ENCODE measurements at regions not wholly inside any gene's neighbourhood (a gene's known extent, or its start where the extent isn't known, plus 50 kb on each side); places are given as distances from the start of the nearest gene placed in this dataset.

GRCh38 chr12:124115496-124115895 lies 142.5 kb downstream of the ZNF664 start:
- no peak overlapping the region for H2AFZ ChIP-seq (ENCODE audit: low read length)
- no peaks in the 10 kb centered on the region for H3K79me2 ChIP-seq (ENCODE audit: insufficient read depth, low read length)
- BruUV-seq (replicated peaks), result no TSS peak
- H3K9me3 ChIP-seq (ENCODE audit: low read length), result no peaks in the 10 kb centered on the region
- WGBS (ENCODE audit: low lambda C conversion rate), result 75% methylated on average over 11 of the region's 11 CpGs
- H3K9ac ChIP-seq (ENCODE audit: insufficient read depth, low read depth, low read length), result no peak overlapping the region
- CTCF ChIA-PET (ENCODE audit: low intra/inter-chr PET ratio, low total read pairs), result no interaction called here
- ATAC-seq (no peak), FAIRE-seq (no peak), DNase-seq (ENCODE audit: low spot score) (no peak)
- no peak overlapping the region for H3K4me2 ChIP-seq (ENCODE audit: low read depth, low read length)
- POLR2A ChIA-PET, result no interaction called here
- in situ Hi-C loops (cut with HindIII; ENCODE audit: extremely low pct_ligation_motif_present, low pct_unique_long_range_greater_than_20kb), result no loop called here
- intact Hi-C loops (cut with micrococcal nuclease; ENCODE audit: unreplicated experiment), result no loop called here
- H3K27me3 ChIP-seq (ENCODE audit: control insufficient read depth in 1 of 2, insufficient read depth in 2 of 2, low read length in 2 of 2), result peaks cover 0 to 29% of the 10 kb centered on the region in 2 experiments; a peak in 2 of 5 replicates
- H3K27ac ChIP-seq (ENCODE audit: extremely low read length, insufficient read depth, low read length), result no peak overlapping the region
- H3K36me3 ChIP-seq (replicated peaks in 1 of 2; ENCODE audit: control insufficient read depth in 1 of 2, insufficient read depth in 2 of 2, low read length in 2 of 2), result no peaks in the 10 kb centered on the region
- H3K4me3 ChIP-seq (replicated peaks in 1 of 3; ENCODE audit: insufficient read depth in 1 of 3, low read depth in 2 of 3, low read length in 3 of 3), result no peak overlapping the region
- H4K20me1 ChIP-seq (ENCODE audit: insufficient read depth, low read length), result no peaks in the 10 kb centered on the region
- H3K4me1 ChIP-seq (ENCODE audit: insufficient read depth, low read length), result no peaks in the 10 kb centered on the region
- TF ChIP-seq DPF2 (CRISPR knock-in tag; IDR thresholded peaks at IDR 0.05; ENCODE audit: borderline replicate concordance, low read depth) (no peak), ZNF574 (CRISPR knock-in tag; IDR thresholded peaks at IDR 0.05) (no peak), ZBTB43 (CRISPR knock-in tag; conservative IDR thresholded peaks at IDR 0.05) (no peak), AKNA (CRISPR knock-in tag; IDR thresholded peaks at IDR 0.05; ENCODE audit: borderline replicate concordance) (no peak), ZNF773 (CRISPR knock-in tag; IDR thresholded peaks at IDR 0.05; ENCODE audit: borderline replicate concordance) (no peak), U2AF1 (optimal IDR thresholded peaks at IDR 0.05; ENCODE audit: low read depth, low read length) (no peak), HNF1B (CRISPR knock-in tag; IDR thresholded peaks at IDR 0.05) (no peak), ZBTB2 (CRISPR knock-in tag; IDR thresholded peaks at IDR 0.05; ENCODE audit: low read depth) (no peak), FOXP4 (CRISPR knock-in tag; IDR thresholded peaks at IDR 0.05) (no peak)
